HG03066 (cell line): ENCODE measurements at regions not wholly inside any gene's neighbourhood (a gene's known extent, or its start where the extent isn't known, plus 50 kb on each side); places are given as distances from the start of the nearest gene placed in this dataset.
"Not testable (repeated sequence)": the region's sequence is repeated elsewhere in the genome, so short reads cannot be mapped to it uniquely, and the experiment has no call there.

Experiments used
- ATAC-seq: cut with Tn5 transposase; IDR thresholded peaks from one replicate; pipeline ENCODE4 v1.9.1; 2021; ENCODE audit warnings: low read depth; ENCODE audit not compliant: unreplicated experiment

DNA sequence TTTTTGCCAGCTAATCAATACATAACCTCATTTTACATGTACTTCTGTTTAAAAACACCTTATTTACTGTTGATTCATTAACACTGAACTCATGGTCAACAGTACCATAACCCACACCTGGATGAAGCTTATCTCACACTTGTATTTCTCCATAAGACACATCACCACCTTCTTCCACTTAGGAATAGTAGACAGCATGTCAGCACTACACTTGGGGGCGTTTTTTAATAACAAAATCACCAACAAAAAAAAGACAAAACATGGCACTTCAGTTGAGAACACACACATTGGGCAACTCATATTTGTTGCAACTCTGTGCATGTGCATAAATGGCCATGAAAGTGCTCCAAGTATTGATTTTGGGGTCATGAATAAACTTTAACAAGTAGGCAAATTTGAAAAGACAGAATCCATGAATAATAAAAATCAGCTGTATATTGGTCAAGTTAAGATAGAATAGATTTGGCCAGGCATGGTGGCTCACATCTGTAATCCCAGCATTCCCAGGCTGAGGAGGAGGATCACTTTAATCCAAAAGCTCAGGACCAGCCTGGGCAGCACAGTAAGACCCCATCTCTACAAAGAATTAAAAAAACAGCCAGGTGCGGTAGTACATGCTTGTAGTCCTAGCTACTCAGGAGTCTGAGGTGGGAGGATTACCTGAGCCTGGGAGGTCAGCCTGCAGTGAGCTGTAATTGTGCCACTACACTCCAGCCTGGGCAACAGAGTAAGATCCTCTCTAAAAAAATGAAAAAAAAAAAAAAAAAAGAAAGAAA, 84.4 kb upstream of the SRD5A2 start:
- ATAC-seq = no peak

- ATAC-seq = no peak
Measured at GRCh38 chr2:31660812-31661335, 80.1 kb upstream of the SRD5A2 start.

DNA sequence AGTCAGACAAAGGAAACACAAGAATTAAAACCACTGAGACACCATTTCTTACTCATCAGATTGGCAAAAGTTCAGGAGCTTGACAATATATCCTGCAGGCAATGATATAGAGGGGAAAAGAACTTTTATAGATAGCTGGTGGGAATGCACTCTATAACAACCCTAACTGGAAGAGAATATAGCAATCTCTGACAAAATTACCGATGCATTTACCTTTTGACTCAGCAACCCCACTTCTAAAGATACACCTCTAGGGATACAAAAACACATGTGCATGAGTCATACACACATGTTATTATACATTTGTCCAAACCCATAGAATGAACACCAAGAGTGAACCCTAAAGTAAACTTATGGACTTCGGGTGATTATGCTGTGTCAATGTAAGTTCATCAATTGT, 79.4 kb upstream of the SRD5A2 start:
- no peak for ATAC-seq

GRCh38 chr2:31654241-31654640, 73.5 kb upstream of the SRD5A2 start:
- ATAC-seq = no peak

DNA sequence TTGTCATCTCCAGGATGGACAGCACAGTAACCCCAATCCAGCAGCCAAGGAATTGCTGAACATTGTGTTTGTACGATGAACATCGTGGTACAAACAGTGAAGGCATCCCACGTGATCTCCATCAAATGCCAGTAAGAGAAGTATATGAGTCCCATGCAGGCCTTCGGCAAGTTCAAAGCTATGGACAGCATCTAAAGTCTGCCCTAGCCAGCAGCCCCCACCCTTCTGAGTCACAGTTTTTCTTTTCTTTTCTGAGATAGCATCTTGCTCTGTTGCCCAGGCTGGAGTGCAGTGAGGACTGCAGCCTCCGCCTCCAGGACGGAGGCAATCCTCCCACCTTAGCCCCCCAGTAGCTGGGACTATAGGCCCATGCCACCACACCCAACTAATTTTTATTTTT, 71.0 kb upstream of the SRD5A2 start:
- ATAC-seq = no peak

GRCh38 chr2:31651267-31651666, 70.5 kb upstream of the SRD5A2 start:
- ATAC-seq = no peak

- no peak for ATAC-seq
Measured at GRCh38 chr2:31644551-31644950, 63.8 kb upstream of the SRD5A2 start.

DNA sequence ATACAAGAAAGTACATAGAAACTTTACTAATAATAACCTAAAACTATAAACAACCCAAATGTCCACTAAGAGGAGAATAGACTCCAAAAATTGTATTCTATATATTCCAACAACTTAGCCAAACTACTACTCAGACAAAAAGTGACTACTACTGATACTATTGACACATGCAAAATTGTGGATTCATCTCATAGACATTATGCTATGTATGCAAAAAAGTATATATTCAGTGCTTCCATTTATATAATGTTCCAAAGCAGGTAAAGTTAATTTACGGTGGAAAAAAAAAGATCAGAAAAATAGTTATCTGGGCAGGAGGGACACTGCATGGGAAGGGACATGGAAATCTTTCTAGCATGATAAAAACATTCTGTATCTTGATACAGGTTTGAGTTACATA, 62.0 kb upstream of the SRD5A2 start:
- no peak for ATAC-seq

GRCh38 chr2:31632201-31632600, 51.5 kb upstream of the SRD5A2 start:
- not testable (repeated sequence) for ATAC-seq
